Adipocyte (in vitro differentiated cells): ENCODE measurements at regions not wholly inside any gene's neighbourhood (a gene's known extent, or its start where the extent isn't known, plus 50 kb on each side); places are given as distances from the start of the nearest gene placed in this dataset.

Source experiments
- DNase-seq: peaks from one replicate; pipeline ENCODE4 v3.0.0-alpha.2; 2015; ENCODE audit warnings: low read depth
- H3K27me3 ChIP-seq: replicated peaks from 2 replicates; pipeline ENCODE4 v1.7.0; 2013; ENCODE audit warnings: mild to moderate bottlenecking, low read length, moderate library complexity; ENCODE audit not compliant: control insufficient read depth, insufficient read depth
- H3K36me3 ChIP-seq: 2 replicates; pipeline ENCODE4 v1.7.0; 2013; ENCODE audit warnings: low read length, mild to moderate bottlenecking, moderate library complexity; ENCODE audit not compliant: control insufficient read depth, insufficient read depth, severe bottlenecking
- H3K4me1 ChIP-seq: 2 replicates; pipeline ENCODE4 v1.7.0; 2013; ENCODE audit warnings: mild to moderate bottlenecking, low read length, moderate library complexity; ENCODE audit not compliant: control insufficient read depth, insufficient read depth
- H3K4me3 ChIP-seq: 2 replicates; pipeline ENCODE4 v1.7.0; 2013; ENCODE audit warnings: mild to moderate bottlenecking, low read length, moderate library complexity
- H3K9ac ChIP-seq: 2 replicates; pipeline ENCODE4 v1.7.0; 2013; ENCODE audit warnings: mild to moderate bottlenecking, low read length, moderate library complexity
- H3K9me3 ChIP-seq: 2 replicates; pipeline ENCODE4 v1.7.0; 2013; ENCODE audit warnings: mild to moderate bottlenecking, low read length, moderate library complexity; ENCODE audit not compliant: control insufficient read depth

DNA sequence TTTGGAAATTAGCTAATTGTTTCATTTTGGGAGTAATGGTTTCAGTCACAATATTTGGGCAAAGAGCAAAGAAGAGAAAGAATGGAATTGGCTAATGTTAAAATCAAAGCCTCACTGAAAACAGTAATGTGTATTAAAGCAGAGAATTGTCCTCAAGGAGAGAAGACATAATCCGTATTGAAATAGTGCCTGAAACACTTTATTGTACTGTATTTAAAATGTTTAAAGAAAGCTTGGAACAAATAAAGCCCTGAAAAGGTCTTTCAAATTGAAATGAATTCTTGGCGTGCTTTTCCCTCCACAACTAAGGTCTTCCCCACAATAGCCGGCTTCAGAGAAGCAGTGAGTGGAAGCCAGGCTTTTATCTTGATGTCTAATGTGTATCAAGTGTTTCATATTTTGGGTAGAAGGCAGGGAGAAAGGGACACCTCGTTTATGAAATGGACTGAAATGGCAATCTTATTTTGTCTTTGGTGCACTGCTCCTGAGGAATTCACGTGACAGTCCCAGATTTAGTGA, 212.9 kb upstream of the CRY1 start:
- H3K9ac ChIP-seq = no peak overlapping the region
- peaks cover 20% of the 10 kb centered on the region for H3K27me3 ChIP-seq
- H3K4me1 ChIP-seq = peaks cover 5% of the 10 kb centered on the region
- H3K4me3 ChIP-seq = no peak overlapping the region
- no peak for DNase-seq
- peaks cover 7% of the 10 kb centered on the region for H3K9me3 ChIP-seq
- no peaks in the 10 kb centered on the region for H3K36me3 ChIP-seq

DNA sequence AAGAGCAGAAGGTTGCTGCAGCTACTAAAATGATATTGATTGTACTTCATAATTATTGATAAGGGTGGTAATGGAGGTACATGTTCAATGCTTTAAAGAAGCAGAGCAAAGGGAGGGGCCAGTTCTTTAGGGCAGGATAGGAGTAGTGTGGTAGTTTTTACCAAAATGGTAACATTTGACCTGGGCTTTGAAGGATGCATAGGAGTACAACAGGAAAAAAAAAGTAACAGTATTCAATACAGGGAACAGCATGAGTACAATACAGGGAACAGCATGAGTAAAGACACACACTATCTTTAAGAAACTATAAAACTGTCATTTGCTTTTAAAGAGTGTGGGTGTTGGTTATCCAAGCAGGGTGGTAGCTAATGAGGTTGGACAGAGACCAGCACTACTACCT, 215.0 kb upstream of the CRY1 start:
- no peak for DNase-seq
- no peak overlapping the region for H3K4me3 ChIP-seq
- H3K9ac ChIP-seq = no peak overlapping the region
- peaks cover 28% of the 10 kb centered on the region for H3K27me3 ChIP-seq
- peaks cover 7% of the 10 kb centered on the region for H3K9me3 ChIP-seq
- peaks cover 5% of the 10 kb centered on the region for H3K4me1 ChIP-seq
- no peaks in the 10 kb centered on the region for H3K36me3 ChIP-seq

DNA sequence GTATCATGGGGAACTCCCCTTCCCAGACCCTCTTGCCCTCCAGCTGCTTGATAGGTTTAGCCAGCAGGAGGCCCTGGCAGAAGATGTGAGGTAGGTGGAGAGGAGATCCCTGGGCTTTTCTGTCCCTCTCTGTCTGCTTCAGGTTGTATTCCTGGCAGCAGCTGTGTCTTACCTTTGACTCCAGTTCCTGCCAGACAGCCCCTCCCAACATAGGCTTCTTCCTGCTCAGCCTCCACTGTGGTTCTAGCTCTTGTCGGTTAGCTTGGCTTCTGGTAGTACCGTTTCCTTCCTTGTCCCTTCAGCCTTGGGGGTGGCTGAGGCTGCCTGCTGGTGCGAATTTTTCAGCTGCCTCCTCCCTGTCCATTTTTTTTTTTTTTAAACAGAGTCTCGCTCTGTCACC, 215.7 kb upstream of the CRY1 start:
- no peak for DNase-seq
- Histone ChIP-seq H3K27me3 (peaks cover 28% of the 10 kb centered on the region), H3K4me3 (no peak overlapping the region), H3K9ac (no peak overlapping the region), H3K36me3 (no peaks in the 10 kb centered on the region), H3K4me1 (peaks cover 5% of the 10 kb centered on the region), H3K9me3 (peaks cover 6% of the 10 kb centered on the region)

DNA sequence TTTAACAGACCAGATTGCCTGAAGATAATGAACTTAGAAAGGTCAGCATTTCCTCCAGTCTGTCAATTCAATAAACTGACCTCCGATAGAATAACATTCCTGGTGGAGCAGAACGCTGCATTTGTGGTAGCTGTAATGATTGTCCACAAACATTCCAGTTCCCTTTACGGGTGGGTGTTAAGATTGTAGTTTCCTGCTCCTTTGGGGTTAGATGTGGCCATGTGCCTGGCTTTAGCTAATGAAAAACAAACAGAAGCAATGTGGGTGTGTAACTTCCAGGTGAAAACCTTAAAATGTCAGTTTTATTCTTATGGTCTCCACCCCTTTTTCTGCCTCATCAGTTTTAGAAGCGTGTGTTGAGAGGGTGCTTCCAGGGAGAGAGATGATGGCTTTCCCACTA, 217.3 kb upstream of the CRY1 start:
- H3K4me1 ChIP-seq = peaks cover 5% of the 10 kb centered on the region
- peaks cover 4% of the 10 kb centered on the region for H3K9me3 ChIP-seq
- H3K4me3 ChIP-seq = no peak overlapping the region
- H3K9ac ChIP-seq = no peak overlapping the region
- peaks cover 42% of the 10 kb centered on the region for H3K27me3 ChIP-seq
- H3K36me3 ChIP-seq = no peaks in the 10 kb centered on the region
- DNase-seq = no peak

DNA sequence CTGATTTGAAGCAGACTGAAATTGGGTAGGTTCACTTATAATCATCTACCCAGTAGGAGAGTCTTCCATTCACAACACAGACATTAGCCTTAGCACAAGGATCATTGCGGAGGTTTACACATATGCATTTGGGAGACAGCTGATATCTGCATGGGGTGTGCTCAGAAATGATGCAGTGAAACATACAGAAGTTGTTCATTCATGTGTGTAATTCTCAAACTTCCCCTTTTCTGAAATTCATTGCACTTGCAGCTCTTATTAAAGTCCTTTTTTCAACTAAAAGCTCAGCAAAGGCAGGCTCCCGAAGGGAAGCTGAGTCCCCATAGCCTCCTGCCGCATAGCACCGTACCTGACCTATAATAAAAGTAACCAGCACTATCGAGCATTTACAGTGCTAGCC, 218.3 kb upstream of the CRY1 start:
- H3K4me3 ChIP-seq = no peak overlapping the region
- no peaks in the 10 kb centered on the region for H3K36me3 ChIP-seq
- H3K9ac ChIP-seq = no peak overlapping the region
- H3K4me1 ChIP-seq = no peaks in the 10 kb centered on the region
- peaks cover 50% of the 10 kb centered on the region for H3K27me3 ChIP-seq
- DNase-seq = no peak
- peaks cover 4% of the 10 kb centered on the region for H3K9me3 ChIP-seq

DNA sequence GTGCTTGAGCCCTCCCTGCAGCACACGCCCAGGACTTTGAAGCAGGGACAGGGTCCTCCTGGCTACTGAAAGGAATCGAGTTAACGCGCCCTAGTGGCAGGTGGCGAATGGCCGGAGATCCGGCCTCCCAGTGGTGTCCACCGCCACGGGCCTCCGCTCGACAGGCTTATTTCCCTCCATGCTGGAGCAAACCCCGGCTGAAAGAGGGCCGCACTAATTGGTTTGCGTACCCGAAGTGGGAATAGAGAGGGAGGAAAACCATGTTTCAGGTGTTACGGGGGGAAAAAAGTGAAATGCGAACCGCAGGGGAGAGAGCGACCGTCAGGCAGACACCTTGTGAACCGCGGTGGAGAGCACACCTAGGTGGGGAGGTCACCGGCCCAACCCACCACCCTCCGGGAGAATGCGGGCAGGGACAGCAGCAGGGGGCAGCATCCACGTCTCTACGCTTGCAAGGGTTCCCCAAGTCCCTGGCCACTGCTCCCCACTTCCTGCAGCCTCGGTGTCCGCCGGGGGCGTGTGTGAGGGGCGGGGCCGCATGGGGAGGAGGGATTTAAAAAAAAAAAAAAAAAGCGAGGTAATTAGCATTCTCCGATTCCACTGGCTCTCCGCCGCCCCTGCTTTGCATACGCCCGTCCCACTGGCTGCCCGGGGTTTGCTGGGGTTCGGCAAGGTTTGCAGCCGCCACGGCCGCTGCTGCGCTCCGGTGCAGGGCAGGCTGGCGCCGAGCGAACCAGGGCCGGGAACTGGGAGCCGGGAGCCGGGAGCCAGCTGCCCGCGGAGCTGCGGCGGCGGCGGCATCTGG, 224.6 kb upstream of the CRY1 start:
- peak; percentile 87 for DNase-seq
- Histone ChIP-seq H3K36me3 (no peaks in the 10 kb centered on the region), H3K9ac (peak overlapping the region; percentile 60), H3K4me3 (peak overlapping the region; percentile 80), H3K4me1 (peaks cover 21% of the 10 kb centered on the region), H3K9me3 (no peaks in the 10 kb centered on the region), H3K27me3 (peaks cover 49% of the 10 kb centered on the region)

DNA sequence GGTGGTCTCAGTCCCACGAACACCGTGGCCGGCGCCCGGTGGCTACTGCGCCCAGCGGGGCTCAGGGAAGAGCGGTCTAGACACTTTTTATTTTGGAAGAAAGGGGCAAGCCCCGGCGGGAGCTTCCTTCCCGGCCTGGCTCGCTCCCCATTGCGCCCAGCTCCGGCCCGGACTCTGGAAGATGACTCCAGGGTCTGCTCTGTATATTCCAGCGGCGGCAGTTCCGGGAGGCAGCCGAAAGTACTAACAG, 225.1 kb upstream of the CRY1 start:
- Histone ChIP-seq H3K36me3 (no peaks in the 10 kb centered on the region), H3K4me3 (peak overlapping the region; percentile 80), H3K4me1 (peaks cover 21% of the 10 kb centered on the region), H3K9ac (peak overlapping the region; percentile 60), H3K27me3 (peaks cover 55% of the 10 kb centered on the region), H3K9me3 (no peaks in the 10 kb centered on the region)
- peak; percentile 54 for DNase-seq

DNA sequence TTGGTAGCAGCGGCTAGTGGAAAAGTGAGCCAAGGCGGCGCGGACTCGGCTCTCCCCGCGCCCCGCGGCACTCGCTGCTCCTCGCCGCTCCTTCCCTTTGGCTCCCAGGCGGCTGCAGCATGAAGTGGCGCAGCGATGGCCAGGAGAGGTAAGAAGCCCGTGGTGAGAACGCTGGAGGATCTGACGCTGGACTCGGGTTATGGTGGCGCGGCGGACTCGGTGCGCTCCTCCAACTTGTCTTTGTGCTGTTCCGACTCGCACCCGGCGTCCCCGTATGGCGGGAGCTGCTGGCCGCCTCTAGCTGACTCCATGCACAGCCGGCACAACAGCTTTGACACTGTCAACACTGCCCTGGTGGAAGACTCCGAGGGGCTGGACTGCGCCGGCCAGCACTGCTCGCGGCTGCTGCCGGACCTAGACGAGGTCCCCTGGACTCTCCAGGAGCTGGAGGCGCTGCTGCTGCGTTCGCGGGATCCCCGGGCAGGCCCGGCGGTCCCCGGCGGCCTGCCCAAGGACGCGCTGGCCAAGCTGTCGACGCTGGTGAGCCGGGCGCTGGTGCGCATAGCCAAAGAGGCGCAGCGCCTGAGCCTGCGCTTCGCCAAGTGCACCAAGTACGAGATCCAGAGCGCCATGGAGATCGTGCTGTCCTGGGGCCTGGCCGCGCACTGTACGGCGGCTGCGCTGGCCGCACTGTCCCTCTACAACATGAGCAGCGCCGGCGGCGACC, 225.6 kb upstream of the CRY1 start:
- Histone ChIP-seq H3K4me1 (peaks cover 21% of the 10 kb centered on the region), H3K4me3 (peak overlapping the region; percentile 80), H3K36me3 (no peaks in the 10 kb centered on the region), H3K9ac (peak overlapping the region; percentile 60), H3K9me3 (no peaks in the 10 kb centered on the region), H3K27me3 (peaks cover 55% of the 10 kb centered on the region)
- DNase-seq = peak; percentile 62

DNA sequence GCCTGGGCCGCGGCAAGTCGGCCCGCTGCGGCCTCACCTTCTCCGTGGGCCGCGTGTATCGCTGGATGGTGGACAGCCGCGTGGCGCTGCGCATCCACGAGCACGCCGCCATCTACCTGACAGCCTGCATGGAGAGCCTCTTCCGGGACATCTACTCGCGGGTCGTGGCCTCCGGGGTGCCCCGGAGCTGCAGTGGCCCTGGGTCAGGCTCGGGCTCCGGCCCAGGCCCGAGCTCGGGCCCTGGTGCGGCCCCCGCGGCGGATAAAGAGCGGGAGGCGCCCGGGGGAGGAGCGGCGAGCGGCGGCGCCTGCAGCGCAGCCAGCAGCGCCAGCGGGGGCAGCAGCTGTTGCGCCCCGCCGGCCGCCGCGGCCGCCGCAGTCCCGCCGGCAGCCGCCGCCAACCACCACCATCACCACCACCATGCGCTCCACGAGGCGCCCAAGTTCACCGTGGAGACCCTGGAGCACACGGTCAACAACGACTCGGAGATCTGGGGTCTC, 226.2 kb upstream of the CRY1 start:
- peak; percentile 22 for DNase-seq
- H3K9me3 ChIP-seq = no peaks in the 10 kb centered on the region
- H3K27me3 ChIP-seq = peaks cover 50% of the 10 kb centered on the region
- no peaks in the 10 kb centered on the region for H3K36me3 ChIP-seq
- peaks cover 21% of the 10 kb centered on the region for H3K4me1 ChIP-seq
- peak overlapping the region; percentile 80 for H3K4me3 ChIP-seq
- H3K9ac ChIP-seq = no peak overlapping the region

DNA sequence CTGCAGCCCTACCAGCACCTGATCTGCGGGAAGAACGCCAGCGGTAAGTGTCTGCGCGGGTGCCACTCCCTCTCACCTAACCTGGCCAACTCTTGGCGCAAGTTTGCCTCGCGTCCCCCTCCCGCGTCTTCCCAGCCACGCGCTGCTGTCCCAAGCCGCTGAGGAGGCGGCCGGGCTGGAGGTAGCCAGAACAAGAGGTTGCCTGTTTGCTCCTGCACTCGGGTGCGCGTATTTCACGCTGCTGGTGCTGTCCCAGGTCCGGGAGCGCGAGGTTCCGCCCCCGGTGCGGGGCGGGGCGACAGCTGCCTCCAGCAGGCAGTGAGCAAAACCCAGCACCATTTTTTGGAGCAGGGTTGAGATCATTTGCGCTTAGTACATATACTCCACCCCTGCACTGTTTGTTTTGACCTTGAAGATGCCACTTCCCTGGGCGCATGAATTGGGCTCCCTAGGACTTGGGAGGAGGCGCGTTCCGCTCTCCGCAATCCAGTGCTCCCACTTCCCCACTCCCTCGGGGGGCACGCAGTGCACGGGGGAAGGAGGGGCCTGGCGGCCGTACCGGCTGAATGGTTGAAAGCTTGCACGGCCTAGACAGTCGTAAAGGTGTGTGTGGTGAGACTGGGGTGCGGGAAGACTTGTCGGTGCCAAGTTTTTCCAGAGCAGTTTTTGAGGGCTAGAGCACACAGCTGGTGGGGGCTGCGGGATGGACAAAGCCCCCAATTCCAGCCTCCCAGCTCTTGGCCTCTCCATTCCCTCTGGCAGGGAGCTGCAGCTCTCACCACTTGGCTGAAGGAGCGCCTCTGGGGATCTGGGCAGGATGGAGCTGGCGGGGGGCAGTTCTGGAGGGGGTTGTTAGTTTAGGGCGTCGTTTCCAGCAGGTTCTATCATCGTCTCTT, 226.9 kb upstream of the CRY1 start:
- H3K4me1 ChIP-seq = peaks cover 21% of the 10 kb centered on the region
- peak overlapping the region; percentile 80 for H3K4me3 ChIP-seq
- peak; percentile 53 for DNase-seq
- no peak overlapping the region for H3K9ac ChIP-seq
- no peaks in the 10 kb centered on the region for H3K36me3 ChIP-seq
- H3K9me3 ChIP-seq = no peaks in the 10 kb centered on the region
- peaks cover 43% of the 10 kb centered on the region for H3K27me3 ChIP-seq
